Osteocyte (in vitro differentiated cells): ENCODE measurements at regions not wholly inside any gene's neighbourhood (a gene's known extent, or its start where the extent isn't known, plus 50 kb on each side); places are given as distances from the start of the nearest gene placed in this dataset.

ENCODE experiments used
- DNase-seq: peaks from one replicate; pipeline ENCODE4 v3.0.0; 2021; ENCODE audit warnings: mixed read lengths; ENCODE audit not compliant: unreplicated experiment; ENCODE audit errors: extremely low spot score
- H3K27ac Mint-ChIP-seq: one replicate; pipeline ENCODE4 v1.8.0; 2021; ENCODE audit warnings: mild to moderate bottlenecking, mixed read lengths; ENCODE audit not compliant: unreplicated experiment
- H3K27me3 Mint-ChIP-seq: one replicate; pipeline ENCODE4 v1.8.0; 2021; ENCODE audit warnings: mixed read lengths; ENCODE audit not compliant: unreplicated experiment
- H3K36me3 Mint-ChIP-seq: one replicate; pipeline ENCODE4 v1.8.0; 2021; ENCODE audit warnings: mixed read lengths; ENCODE audit not compliant: unreplicated experiment
- H3K4me1 Mint-ChIP-seq: one replicate; pipeline ENCODE4 v1.8.0; 2021; ENCODE audit warnings: mixed read lengths; ENCODE audit not compliant: unreplicated experiment
- H3K4me3 Mint-ChIP-seq: one replicate; pipeline ENCODE4 v1.8.0; 2021; ENCODE audit warnings: mild to moderate bottlenecking, moderate library complexity, mixed read lengths; ENCODE audit not compliant: unreplicated experiment
- H3K9me3 Mint-ChIP-seq: one replicate; pipeline ENCODE4 v1.8.0; 2021; ENCODE audit warnings: mixed read lengths; ENCODE audit not compliant: unreplicated experiment
- CTCF ChIP-seq: fragments of 200-600 bp; sonication (generic); IDR thresholded peaks from 2 replicates; pipeline ENCODE4 v1.5.0; 2021; ENCODE audit warnings: antibody characterized with exemption, mild to moderate bottlenecking, moderate library complexity

GRCh38 chr6:106752641-106753040 lies 123.3 kb downstream of the QRSL1 start:
- H3K9me3 Mint-ChIP-seq, result no peaks in the 10 kb centered on the region
- H3K36me3 Mint-ChIP-seq, result no peaks in the 10 kb centered on the region
- no peaks in the 10 kb centered on the region for H3K4me1 Mint-ChIP-seq
- no peak for TF ChIP-seq CTCF
- peaks cover 32% of the 10 kb centered on the region for H3K27me3 Mint-ChIP-seq
- DNase-seq, result no peak
- H3K4me3 Mint-ChIP-seq, result no peak overlapping the region
- H3K27ac Mint-ChIP-seq, result no peak overlapping the region

- Mint-ChIP-seq H3K27ac (no peak overlapping the region), H3K4me1 (peaks cover 7% of the 10 kb centered on the region), H3K27me3 (peaks cover 28% of the 10 kb centered on the region), H3K4me3 (no peak overlapping the region), H3K9me3 (no peaks in the 10 kb centered on the region), H3K36me3 (no peaks in the 10 kb centered on the region)
- no peak for DNase-seq
- no peak for TF ChIP-seq CTCF
These were observed 122.3 kb downstream of the QRSL1 start for GRCh38 chr6:106751501-106752252.

GRCh38 chr6:106750946-106751345 lies 121.6 kb downstream of the QRSL1 start:
- H3K36me3 Mint-ChIP-seq, result no peaks in the 10 kb centered on the region
- peaks cover 14% of the 10 kb centered on the region for H3K4me1 Mint-ChIP-seq
- TF ChIP-seq CTCF, result no peak
- H3K4me3 Mint-ChIP-seq, result no peak overlapping the region
- peaks cover 28% of the 10 kb centered on the region for H3K27me3 Mint-ChIP-seq
- no peak for DNase-seq
- no peak overlapping the region for H3K27ac Mint-ChIP-seq
- H3K9me3 Mint-ChIP-seq, result no peaks in the 10 kb centered on the region

GRCh38 chr6:106750142-106750918 lies 121.0 kb downstream of the QRSL1 start:
- H3K4me1 Mint-ChIP-seq, result peaks cover 20% of the 10 kb centered on the region

More at GRCh38 chr6:106750142-106750918, 121.0 kb downstream of the QRSL1 start:
- TF ChIP-seq CTCF, result no peak
- H3K4me3 Mint-ChIP-seq, result no peak overlapping the region
- no peaks in the 10 kb centered on the region for H3K36me3 Mint-ChIP-seq
- H3K27ac Mint-ChIP-seq, result no peak overlapping the region
- H3K9me3 Mint-ChIP-seq, result no peaks in the 10 kb centered on the region
- peaks cover 28% of the 10 kb centered on the region for H3K27me3 Mint-ChIP-seq
- no peak for DNase-seq
